Tongue (tissue), 1 donor: ENCODE measurements at regions not wholly inside any gene's neighbourhood (a gene's known extent, or its start where the extent isn't known, plus 50 kb on each side); places are given as distances from the start of the nearest gene placed in this dataset.
"Not testable (repeated sequence)": the region's sequence is repeated elsewhere in the genome, so short reads cannot be mapped to it uniquely, and the experiment has no call there.

ENCODE experiments used
- DNase-seq: peaks from one replicate; pipeline ENCODE4 v3.0.0-alpha.2; 2015

GRCh38 chr9:63912451-63912850 lies 1372.6 kb downstream of the FOXD4L5 start:
- DNase-seq, result not testable (repeated sequence)

DNA sequence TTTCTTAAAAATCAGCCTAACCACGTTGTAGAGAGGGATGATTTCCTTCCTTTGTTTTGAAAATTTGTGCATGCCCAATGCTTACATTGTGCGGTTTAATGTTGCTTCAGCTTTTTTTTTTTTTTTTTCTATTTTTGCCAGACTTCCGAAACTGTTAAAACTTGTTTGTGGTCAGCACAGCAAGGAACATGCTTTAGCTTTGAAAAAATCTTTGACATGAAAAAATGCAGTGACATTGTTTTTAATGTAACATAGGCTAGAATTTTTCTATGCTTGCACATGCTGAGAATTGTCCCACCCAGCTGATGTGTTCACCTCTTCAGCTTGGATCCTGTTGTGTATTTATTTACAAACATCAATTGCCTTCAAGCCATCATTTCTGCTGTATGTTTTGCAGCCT lies 1375.9 kb downstream of the FOXD4L5 start:
- not testable (repeated sequence) for DNase-seq

- DNase-seq, result not testable (repeated sequence)
Measured at GRCh38 chr9:63899637-63900190, 1385.3 kb downstream of the FOXD4L5 start.

GRCh38 chr9:63881386-63881785 lies 1403.6 kb downstream of the FOXD4L5 start:
- DNase-seq, result not testable (repeated sequence)

DNA sequence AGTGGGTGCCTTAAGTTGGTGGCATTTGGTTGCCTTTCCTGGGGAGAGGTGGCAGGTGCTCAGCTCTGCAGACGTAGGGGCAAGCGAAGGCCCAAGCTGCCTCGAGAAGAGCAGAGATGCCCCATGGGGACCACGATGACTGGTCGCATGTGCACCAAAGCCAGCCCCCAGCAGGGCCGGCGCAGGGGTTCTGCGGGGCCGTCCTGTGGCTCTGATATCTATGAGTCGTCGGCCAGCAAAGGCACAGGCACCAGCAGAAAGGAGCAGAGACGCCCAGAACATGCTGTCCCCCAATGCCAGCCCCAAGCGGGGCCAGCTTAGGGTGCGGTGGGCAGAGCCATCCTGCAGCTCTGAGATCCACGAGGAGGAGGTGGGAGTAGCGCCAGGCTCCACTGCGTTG lies 1408.6 kb downstream of the FOXD4L5 start:
- not testable (repeated sequence) for DNase-seq

DNA sequence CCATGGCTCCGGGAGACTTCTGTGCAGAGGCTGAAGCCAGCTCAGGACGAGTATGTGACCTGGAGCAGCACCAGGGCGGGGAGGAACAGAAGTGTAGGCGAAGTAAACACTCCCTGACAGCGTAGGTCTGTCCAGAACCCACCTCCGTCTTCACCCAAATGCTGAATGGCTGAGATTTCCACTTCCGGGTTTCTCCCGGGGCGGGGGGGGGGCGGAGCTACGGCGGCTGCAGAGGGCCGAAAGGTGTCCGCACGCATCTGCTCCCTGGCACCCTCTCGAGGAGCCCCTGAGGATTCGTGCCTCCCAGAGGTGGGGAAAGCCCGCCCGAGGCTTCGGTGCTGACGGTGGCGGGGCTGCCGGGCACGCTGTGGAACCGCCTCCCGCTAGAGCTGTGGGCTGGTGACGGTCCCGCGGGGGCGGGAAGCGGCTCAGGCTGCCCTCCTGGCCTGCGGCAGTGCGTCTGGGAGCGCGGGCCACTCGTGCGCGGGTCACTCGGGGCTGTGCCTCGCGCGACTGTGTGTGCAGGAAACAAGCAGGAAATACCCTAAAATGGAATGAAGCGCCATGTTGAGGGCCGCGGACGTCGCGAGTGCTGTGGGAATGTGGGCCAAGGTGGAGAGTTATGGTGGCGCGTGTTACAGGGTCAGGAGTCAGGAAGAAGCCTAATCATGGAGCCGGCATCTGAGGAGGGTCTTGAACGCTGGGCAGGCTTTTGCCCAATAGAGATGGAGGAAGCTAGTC lies 1425.4 kb downstream of the FOXD4L5 start:
- peak; percentile 0 for DNase-seq

- DNase-seq, result not testable (repeated sequence)
Measured at GRCh38 chr9:63859090-63859474, 1425.9 kb downstream of the FOXD4L5 start.

DNA sequence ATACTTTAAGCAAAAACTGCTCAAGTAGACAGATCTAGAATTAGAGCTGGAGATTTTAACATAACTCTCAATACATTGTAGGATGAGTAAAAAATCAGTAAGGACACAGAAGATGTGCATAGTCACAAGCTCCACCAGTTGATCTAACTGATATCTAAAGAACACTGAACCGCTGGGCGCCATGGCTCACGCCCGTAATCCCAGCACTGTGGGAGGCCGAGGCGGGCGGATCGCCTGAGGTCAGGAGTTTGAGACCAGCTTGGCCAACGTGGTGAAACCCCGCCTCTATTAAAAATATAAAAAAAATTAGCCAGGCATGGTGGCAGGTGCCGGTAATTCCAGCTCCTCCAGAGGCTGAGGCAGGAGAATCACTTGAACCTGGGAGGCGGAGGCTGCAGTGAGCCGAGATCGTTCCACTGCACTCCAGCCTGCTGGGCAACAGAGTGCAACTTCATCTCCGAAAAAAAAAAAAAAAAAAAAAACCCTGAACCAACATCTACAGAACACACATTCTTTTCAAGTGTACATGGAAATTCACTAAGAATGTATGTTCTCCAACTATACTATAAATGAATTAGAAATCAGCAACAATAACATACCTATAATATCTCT lies 1431.8 kb downstream of the FOXD4L5 start:
- DNase-seq, result not testable (repeated sequence)

DNA sequence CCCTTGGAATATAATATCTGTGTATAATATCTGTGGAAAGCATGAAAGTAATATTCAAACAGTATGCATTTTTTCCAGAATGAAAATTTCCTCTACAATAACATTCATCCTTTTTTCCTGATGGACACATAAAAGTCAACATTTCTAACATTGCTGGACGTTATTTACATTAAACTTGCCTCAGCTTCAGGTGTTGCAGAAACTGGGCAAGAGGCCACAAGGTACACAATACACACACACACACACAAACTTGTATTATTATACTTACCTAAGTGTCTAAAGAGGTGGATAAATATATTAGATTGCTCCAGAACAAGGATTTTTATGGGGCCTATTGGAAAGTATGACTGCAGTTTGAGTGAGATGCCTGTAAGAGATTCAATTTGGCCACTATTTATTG lies 1460.2 kb downstream of the FOXD4L5 start:
- DNase-seq, result not testable (repeated sequence)

- DNase-seq, result peak; percentile 0
Measured at GRCh38 chr9:63823375-63824201, 1461.4 kb downstream of the FOXD4L5 start.

GRCh38 chr9:63822615-63823374 lies 1462.2 kb downstream of the FOXD4L5 start:
- not testable (repeated sequence) for DNase-seq

- peak; percentile 11 for DNase-seq
Measured at GRCh38 chr9:63821293-63821692, 1463.7 kb downstream of the FOXD4L5 start.

DNA sequence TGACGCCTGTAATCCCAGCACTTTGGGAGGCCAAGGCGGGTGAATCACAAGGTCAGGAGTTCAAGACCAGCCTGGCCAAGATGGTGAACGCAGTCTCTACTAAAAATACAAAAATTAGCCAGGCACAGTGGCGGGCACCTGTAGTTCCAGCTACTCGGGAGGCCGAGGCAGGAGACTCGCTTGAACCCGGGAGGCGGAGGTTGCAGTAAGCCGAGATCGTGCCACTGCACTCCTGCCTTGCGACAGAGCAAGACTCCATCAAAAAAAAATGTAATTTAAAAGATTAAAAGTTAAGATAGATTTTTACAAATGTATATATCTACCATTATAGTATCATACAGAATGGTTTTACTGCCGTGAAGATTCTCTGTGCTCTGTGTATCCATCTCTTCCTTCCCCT lies 1464.1 kb downstream of the FOXD4L5 start:
- DNase-seq, result not testable (repeated sequence)

DNA sequence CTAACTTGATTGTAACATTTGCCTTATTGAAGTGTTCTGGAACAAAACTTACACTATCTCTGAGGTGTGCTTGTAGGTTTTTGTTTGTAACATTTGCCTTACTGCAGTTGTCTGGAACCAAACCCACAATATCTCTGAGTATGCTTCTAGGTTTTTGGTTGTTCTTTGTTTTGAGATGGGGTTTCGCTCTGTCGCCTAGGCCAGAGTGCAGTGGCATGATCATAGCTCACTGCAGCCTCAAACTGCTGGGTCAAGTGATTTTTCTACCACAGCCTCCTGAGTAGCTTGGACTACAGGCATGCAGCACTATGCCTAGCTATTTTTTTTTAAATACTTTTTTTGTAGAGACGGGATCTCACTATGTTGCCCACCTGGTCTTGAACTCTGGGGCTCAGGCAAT lies 1464.6 kb downstream of the FOXD4L5 start:
- peak; percentile 1 for DNase-seq

DNA sequence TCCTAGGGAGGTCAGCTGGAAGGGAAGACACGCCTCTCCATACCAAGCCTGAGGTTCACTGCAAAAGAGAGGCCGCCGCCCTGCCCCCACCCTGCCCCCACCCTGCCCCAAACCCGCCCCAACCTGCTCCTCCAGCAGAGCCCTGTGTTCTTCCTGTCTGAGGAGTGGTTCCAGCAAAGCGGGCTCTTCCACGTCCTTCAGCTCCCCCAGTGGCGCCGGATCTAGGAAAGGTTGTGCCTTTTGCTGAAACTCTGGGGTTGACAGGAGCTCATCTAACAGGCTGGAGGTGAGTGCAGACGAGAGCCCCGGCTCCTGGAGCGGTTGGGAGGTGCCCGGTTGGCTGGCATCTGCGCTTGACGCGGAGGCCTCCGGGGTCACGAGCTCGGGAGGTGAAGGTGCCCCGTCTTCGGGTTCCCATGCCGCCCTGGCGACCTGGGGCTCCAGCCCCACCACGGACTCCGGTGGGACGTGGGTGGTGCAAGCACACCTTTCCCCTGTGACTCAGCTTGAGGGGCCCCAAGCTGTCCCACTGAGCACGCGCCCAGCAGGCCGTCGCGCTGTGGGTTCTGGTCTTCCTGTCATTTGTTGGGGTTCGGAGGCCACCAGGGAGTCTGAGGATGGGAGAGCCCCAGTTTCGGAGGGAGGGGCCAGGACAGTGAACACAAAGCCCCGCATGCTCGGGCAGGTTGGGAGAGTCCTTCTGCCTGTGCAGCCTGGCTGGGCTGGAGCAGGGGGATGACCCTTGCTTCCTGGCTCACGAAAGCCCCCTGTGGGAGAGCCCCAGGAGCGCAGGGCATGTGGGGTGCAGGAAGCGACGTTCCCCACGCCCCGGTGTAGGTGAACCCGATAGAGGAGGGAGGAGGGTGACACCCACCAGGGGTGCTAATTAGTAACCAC lies 1467.1 kb downstream of the FOXD4L5 start:
- DNase-seq, result peak; percentile 45

GRCh38 chr9:63816751-63817621 lies 1468.0 kb downstream of the FOXD4L5 start:
- DNase-seq, result peak; percentile 91

DNA sequence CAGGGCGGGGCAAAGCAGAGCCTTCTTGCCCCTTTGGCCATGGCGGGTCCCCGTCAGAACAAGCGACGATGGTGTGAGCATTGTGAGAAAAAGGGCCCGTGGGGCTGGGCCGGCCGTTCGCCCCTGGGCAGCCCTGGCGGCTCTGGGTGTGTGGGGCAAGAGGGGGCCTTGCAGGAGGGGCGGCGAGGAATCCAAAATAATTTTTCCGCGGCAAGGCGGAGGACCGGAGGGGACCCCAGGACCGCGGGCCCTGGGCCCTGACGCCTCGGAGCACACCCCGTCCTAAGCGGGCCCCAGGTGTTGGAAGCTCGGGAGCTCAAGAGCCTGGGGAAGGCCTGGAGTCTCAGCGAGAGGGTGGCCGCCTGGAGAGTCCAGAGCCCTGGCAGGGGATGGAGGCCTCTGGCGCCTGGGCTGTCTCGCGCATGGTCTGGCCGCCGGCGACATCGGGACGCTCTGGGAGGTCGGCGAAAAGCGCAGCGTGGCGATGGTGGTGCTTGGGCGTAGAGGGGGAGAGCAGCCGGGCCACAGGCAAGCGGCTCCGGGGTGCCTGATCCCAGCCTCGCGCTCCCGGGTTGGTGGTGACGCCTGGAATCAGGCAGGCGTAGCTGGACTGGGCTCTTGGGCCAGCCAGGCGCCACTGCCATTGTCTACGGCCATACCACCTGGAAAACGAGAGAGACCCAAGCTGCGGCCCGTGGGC lies 1469.9 kb downstream of the FOXD4L5 start:
- not testable (repeated sequence) for DNase-seq

DNA sequence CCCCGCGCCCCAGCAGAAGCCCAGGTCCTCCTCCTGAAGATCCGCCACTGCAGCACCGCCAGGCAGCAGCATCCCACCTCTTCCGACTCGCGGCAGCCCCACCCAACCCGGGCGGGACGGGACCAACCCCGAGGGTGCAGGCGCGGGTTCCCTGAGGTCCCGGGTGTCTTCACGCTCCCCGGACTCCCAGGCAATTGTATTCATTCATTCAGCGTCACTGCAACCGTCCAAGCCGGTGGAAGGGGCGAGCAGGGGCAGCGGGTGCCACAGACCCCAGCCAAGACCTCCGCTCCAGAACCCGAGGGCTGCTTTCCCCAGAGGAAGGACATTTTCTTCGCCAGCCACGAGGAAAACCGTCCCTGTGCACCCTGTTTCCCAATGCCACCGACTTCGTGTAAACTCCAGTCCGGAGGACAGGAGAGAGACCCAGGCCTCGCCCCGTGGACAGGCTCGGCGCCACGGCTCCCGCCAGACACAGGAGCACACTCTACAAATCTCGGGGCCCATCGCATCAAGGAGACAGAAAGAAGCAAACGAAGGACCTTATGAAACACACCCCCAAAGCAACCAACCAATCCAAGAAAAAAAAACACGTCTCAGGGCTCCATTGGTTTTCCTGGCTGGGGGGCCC lies 1471.5 kb downstream of the FOXD4L5 start:
- not testable (repeated sequence) for DNase-seq

DNA sequence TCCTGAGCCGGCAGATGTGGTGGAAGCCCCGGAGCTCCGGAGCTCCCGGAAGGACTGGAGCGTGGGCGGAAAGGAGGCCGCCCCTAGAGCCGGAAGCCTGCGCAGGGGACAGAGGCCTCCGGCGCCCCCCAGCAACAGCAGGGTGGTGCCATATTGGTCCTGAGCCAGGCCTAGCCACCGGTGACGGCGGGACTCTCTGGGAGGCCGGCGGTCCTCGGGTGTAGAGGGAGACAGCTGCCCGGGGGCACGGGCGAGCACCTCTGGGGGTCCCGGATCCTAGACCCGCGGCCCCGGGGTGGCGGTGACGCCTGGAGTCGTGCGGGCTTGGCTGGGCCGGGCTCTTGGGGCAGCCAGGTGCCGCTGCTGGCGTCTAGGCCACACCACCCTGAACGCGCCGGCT lies 1472.2 kb downstream of the FOXD4L5 start:
- not testable (repeated sequence) for DNase-seq
